ENCODE measurements at regions not wholly inside any gene's neighbourhood (a gene's known extent, or its start where the extent isn't known, plus 50 kb on each side); places are given as distances from the start of the nearest gene placed in this dataset.

DNA sequence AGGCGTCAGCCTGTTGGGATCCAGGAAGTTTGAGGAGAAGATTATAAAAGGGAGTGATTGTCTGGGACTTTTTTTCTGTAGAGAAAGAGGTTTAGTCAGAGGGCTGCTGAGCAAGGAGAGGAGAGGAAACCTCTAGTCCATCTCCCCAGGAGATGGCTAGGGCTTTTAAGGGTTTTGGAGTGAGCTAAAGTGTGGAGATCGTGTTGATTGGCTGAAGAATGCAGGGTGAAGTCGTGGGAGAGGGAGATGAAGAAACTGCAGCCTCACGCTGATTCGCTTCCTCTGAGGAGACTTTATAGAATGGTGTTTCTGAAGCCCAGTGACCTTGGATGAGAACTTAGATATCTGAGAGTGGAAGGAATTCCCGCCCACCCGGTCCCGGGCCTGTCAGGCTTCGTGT, 193.7 kb upstream of the PWP1 start:
- H3K4me3 Mint-ChIP-seq (ENCODE audit: unreplicated experiment), result no peak overlapping the region
- H3K27me3 Mint-ChIP-seq (ENCODE audit: low read depth), result peaks cover 8% of the 10 kb centered on the region
- H3K9me3 Mint-ChIP-seq (ENCODE audit: low read depth), result no peaks in the 10 kb centered on the region
- TF ChIP-seq CTCF (IDR thresholded peaks at IDR 0.05), result no peak
- H3K36me3 Mint-ChIP-seq (ENCODE audit: low read depth), result no peaks in the 10 kb centered on the region
- DNase-seq (ENCODE audit: low spot score), result no peak
- H3K4me1 Mint-ChIP-seq (ENCODE audit: low read depth), result no peaks in the 10 kb centered on the region
- H3K27ac Mint-ChIP-seq (ENCODE audit: unreplicated experiment), result no peak overlapping the region

DNA sequence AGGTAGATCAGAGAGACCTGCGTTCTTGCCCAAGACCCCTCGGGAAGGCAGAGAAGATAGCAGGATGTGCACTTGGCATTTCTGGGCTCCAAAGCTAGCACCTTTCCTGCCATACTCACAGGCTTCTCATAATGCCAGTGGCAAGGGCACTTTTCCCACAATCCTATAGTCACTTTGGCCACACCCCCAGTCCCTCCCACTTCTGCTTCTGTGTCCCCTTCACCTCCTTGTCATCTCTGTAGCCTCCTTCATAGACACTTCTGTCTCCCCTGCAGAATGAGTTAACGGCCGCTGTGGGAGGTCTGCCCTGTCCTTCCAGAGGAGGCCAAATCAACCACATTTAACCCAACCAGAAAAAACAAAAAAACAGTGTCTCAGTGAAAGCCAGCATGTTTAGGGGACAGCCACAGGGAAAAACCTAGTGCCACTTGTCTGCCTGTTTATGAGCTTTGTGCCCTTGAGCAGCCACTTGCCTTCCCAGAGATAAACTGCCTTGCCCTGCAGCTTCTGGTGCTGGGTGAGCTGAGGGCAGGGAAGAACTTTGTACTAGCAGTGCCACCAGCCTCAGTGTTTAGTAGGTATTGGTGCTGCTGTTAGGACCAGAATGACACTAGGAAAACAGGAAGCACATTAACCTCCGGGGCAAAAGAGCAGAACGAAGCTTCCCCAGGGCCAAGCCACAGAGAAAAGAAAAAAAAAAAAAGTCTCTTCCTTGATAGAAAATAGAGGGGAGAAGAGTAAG, 193.0 kb upstream of the PWP1 start:
- DNase-seq (ENCODE audit: low spot score), result no peak
- Mint-ChIP-seq H3K4me1 (ENCODE audit: low read depth) (no peaks in the 10 kb centered on the region), H3K36me3 (ENCODE audit: low read depth) (no peaks in the 10 kb centered on the region), H3K4me3 (ENCODE audit: unreplicated experiment) (no peak overlapping the region), H3K27me3 (ENCODE audit: low read depth) (peaks cover 6% of the 10 kb centered on the region), H3K9me3 (ENCODE audit: low read depth) (peaks cover 5% of the 10 kb centered on the region), H3K27ac (ENCODE audit: unreplicated experiment) (no peak overlapping the region)
- no peak for TF ChIP-seq CTCF (IDR thresholded peaks at IDR 0.05)

DNA sequence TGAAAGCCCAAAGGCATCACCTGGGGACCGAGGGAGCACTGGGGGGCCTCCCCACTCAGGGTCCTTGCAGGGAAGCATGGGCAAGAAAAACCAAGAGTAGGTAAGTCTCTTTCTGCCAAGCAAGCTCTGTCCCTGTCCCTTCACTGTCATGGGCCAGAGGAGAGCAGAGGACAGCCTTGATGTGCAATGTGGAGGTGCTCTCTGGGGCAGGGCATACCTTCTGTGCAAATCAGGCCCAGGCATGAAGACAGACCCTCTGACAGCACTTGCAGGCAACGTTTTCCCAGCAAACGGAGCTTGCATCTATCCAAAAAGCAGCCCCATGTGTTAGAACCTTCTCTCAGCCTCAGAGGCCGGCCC, 192.5 kb upstream of the PWP1 start:
- Mint-ChIP-seq H3K36me3 (ENCODE audit: low read depth) (no peaks in the 10 kb centered on the region), H3K9me3 (ENCODE audit: low read depth) (peaks cover 5% of the 10 kb centered on the region), H3K4me1 (ENCODE audit: low read depth) (no peaks in the 10 kb centered on the region), H3K27me3 (ENCODE audit: low read depth) (peaks cover 2% of the 10 kb centered on the region), H3K4me3 (ENCODE audit: unreplicated experiment) (no peak overlapping the region), H3K27ac (ENCODE audit: unreplicated experiment) (no peak overlapping the region)
- DNase-seq (ENCODE audit: low spot score), result no peak
- TF ChIP-seq CTCF (IDR thresholded peaks at IDR 0.05), result no peak

DNA sequence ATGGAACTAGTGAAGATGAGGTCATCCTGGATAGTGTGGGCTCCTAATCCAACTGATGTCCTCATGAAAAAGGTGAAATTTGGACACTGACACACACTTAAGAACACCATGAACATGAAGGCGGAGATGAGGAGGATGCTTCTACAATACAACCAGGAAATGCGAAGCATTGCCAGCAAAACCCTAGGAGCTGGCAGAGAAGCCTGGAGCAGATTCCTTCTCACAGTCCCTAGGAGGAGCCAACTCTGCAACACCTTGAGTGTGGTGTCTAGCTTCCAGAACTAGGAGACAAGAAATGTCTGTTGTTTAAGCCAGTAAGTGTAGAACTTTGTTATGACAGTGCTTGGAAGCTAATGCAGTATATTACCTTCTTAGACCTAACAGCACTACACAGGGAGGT, 191.9 kb upstream of the PWP1 start:
- no peak for DNase-seq (ENCODE audit: low spot score)
- Mint-ChIP-seq H3K4me3 (ENCODE audit: unreplicated experiment) (no peak overlapping the region), H3K27me3 (ENCODE audit: low read depth) (peaks cover 2% of the 10 kb centered on the region), H3K36me3 (ENCODE audit: low read depth) (no peaks in the 10 kb centered on the region), H3K27ac (ENCODE audit: unreplicated experiment) (no peak overlapping the region), H3K9me3 (ENCODE audit: low read depth) (peaks cover 5% of the 10 kb centered on the region), H3K4me1 (ENCODE audit: low read depth) (no peaks in the 10 kb centered on the region)
- no peak for TF ChIP-seq CTCF (IDR thresholded peaks at IDR 0.05)

GRCh38 chr12:107494331-107494730, 191.3 kb upstream of the PWP1 start:
- DNase-seq (ENCODE audit: low spot score), result no peak
- TF ChIP-seq CTCF (IDR thresholded peaks at IDR 0.05), result no peak
- Mint-ChIP-seq H3K27ac (ENCODE audit: unreplicated experiment) (no peak overlapping the region), H3K36me3 (ENCODE audit: low read depth) (no peaks in the 10 kb centered on the region), H3K4me1 (ENCODE audit: low read depth) (no peaks in the 10 kb centered on the region), H3K9me3 (ENCODE audit: low read depth) (peaks cover 5% of the 10 kb centered on the region), H3K27me3 (ENCODE audit: low read depth) (peaks cover 2% of the 10 kb centered on the region), H3K4me3 (ENCODE audit: unreplicated experiment) (no peak overlapping the region)

All from chondrocyte (in vitro differentiated cells).